ENCODE measurements at regions not wholly inside any gene's neighbourhood (a gene's known extent, or its start where the extent isn't known, plus 50 kb on each side); places are given as distances from the start of the nearest gene placed in this dataset.

DNA sequence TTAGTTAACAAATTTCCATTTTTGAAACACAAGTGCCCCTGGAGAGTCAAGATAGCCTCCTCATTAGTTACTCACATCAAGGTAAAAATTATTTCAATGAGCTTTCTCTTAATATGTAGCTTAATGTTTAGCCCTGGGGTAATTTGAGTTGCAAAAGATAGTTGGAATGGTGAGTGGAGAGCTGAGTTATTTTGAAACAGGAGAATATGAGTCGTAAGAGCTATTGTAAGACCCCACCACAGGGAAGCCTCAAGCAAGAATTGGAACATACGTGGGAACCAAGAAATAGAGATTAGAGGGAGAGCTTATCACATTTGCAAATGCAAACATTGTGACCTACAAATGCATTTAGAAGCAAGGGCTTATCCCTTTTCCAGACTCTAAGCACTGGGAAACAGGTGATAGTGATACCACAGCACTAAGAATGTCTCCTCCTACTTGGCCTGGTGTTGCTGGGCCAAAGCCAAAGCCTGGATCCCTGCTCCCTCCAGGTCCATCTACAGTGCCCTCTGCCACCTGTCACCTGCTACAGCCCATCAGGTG lies 635.1 kb downstream of the PTPRC start:
- no peaks in the 10 kb centered on the region for H3K9me3 ChIP-seq (replicated peaks in 1 of 2; ENCODE audit: control insufficient read depth in 2 of 2, insufficient read depth in 1 of 2, low read depth in 1 of 2, low read length in 2 of 2)
- no peak overlapping the region for H4K8ac ChIP-seq (ENCODE audit: low read depth, low read length)
- no peaks in the 10 kb centered on the region for H3K36me3 ChIP-seq (replicated peaks in 1 of 2; ENCODE audit: control insufficient read depth in 2 of 2, insufficient read depth in 2 of 2, low read length in 2 of 2)
- DNase-seq (ENCODE audit: low spot score) = no peak
- no peak overlapping the region for H3K23ac ChIP-seq (ENCODE audit: low read depth, low read length, poor library complexity)
- no peak overlapping the region for H2BK5ac ChIP-seq (ENCODE audit: low read length)
- H3K4ac ChIP-seq (ENCODE audit: low read length) = no peak overlapping the region
- no peak overlapping the region for H3K14ac ChIP-seq (ENCODE audit: low read length)
- H3K18ac ChIP-seq (ENCODE audit: low read length) = no peak overlapping the region
- peaks cover 0 to under 1% of the 10 kb centered on the region in 2 donors for H3K4me1 ChIP-seq (ENCODE audit: control insufficient read depth in 2 of 2, insufficient read depth in 1 of 2, low read depth in 1 of 2, low read length in 2 of 2)
- H2BK120ac ChIP-seq (ENCODE audit: low read depth, low read length) = no peak overlapping the region
- peak overlapping the region; percentile 40 for H2AFZ ChIP-seq (ENCODE audit: low read length)
- no peak overlapping the region for H2BK15ac ChIP-seq (ENCODE audit: low read length)
- H3K79me1 ChIP-seq (ENCODE audit: low read depth, low read length) = no peaks in the 10 kb centered on the region
- no peak overlapping the region for H3K4me2 ChIP-seq (ENCODE audit: insufficient read depth, low read length, poor library complexity, severe bottlenecking)
- H3K4me3 ChIP-seq (ENCODE audit: low read length in 2 of 2) = no peak overlapping the region
- H2AK5ac ChIP-seq (ENCODE audit: low read depth, low read length) = no peak overlapping the region
- no peak overlapping the region for H2BK12ac ChIP-seq (ENCODE audit: low read length)
- no peak overlapping the region for H3K27ac ChIP-seq (replicated peaks; ENCODE audit: low read length)
- H4K91ac ChIP-seq (ENCODE audit: low read depth, low read length, poor library complexity) = no peak overlapping the region
- no peaks in the 10 kb centered on the region for H3K27me3 ChIP-seq (ENCODE audit: control insufficient read depth in 3 of 3, insufficient read depth in 3 of 3, low read depth in 1 of 3, low read length in 3 of 3)
- WGBS, 2 donors (ENCODE audit: extremely low coverage in 2 of 2, insufficient read length in 2 of 2, insufficient replicate concordance in 1 of 2) = no CpG with 5 or more reads among the region's 2 CpGs
- no peak overlapping the region for H3K9ac ChIP-seq (ENCODE audit: low read depth, low read length, poor library complexity)

DNA sequence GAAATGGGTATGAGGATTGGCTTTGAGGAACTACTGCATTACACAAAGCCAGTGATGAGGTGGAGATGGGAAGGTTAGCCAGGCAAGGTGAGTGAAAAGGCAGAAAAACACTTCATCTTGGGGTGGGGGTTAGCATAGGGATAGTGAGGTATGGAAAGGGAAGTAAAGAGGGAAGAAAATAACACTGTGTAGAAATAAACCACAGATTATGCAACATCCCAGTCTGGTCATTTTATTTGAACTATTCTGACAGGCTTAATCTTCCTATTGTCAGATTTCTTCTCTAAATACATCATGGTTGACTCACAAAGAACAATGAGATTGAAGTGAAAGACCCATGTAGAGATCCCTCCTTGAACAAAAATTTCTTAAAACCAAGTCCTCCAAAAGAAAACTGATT lies 640.2 kb downstream of the PTPRC start:
- H3K4me3 ChIP-seq (ENCODE audit: low read length in 2 of 2) = no peak overlapping the region
- H3K18ac ChIP-seq (ENCODE audit: low read length) = no peak overlapping the region
- H3K9ac ChIP-seq (ENCODE audit: low read depth, low read length, poor library complexity) = no peak overlapping the region
- no peak overlapping the region for H3K23ac ChIP-seq (ENCODE audit: low read depth, low read length, poor library complexity)
- H2BK120ac ChIP-seq (ENCODE audit: low read depth, low read length) = no peak overlapping the region
- H4K8ac ChIP-seq (ENCODE audit: low read depth, low read length) = no peak overlapping the region
- H2BK15ac ChIP-seq (ENCODE audit: low read length) = no peak overlapping the region
- no peak overlapping the region for H2AK5ac ChIP-seq (ENCODE audit: low read depth, low read length)
- H3K9me3 ChIP-seq (replicated peaks in 1 of 2; ENCODE audit: control insufficient read depth in 2 of 2, insufficient read depth in 1 of 2, low read depth in 1 of 2, low read length in 2 of 2) = no peaks in the 10 kb centered on the region
- H3K4ac ChIP-seq (ENCODE audit: low read length) = no peak overlapping the region
- no peak overlapping the region for H2BK5ac ChIP-seq (ENCODE audit: low read length)
- H2BK12ac ChIP-seq (ENCODE audit: low read length) = no peak overlapping the region
- no peak overlapping the region for H3K14ac ChIP-seq (ENCODE audit: low read length)
- no peak overlapping the region for H3K27ac ChIP-seq (replicated peaks; ENCODE audit: low read length)
- no peak overlapping the region for H2AFZ ChIP-seq (ENCODE audit: low read length)
- no peaks in the 10 kb centered on the region for H3K27me3 ChIP-seq (ENCODE audit: control insufficient read depth in 3 of 3, insufficient read depth in 3 of 3, low read depth in 1 of 3, low read length in 3 of 3)
- H3K4me1 ChIP-seq (ENCODE audit: control insufficient read depth in 2 of 2, insufficient read depth in 1 of 2, low read depth in 1 of 2, low read length in 2 of 2) = peaks cover 0 to 1% of the 10 kb centered on the region in 2 donors
- no peaks in the 10 kb centered on the region for H3K36me3 ChIP-seq (replicated peaks in 1 of 2; ENCODE audit: control insufficient read depth in 2 of 2, insufficient read depth in 2 of 2, low read length in 2 of 2)
- no peak for DNase-seq (ENCODE audit: low spot score)
- no peaks in the 10 kb centered on the region for H3K79me1 ChIP-seq (ENCODE audit: low read depth, low read length)
- H4K91ac ChIP-seq (ENCODE audit: low read depth, low read length, poor library complexity) = no peak overlapping the region
- H3K4me2 ChIP-seq (ENCODE audit: insufficient read depth, low read length, poor library complexity, severe bottlenecking) = no peak overlapping the region

DNA sequence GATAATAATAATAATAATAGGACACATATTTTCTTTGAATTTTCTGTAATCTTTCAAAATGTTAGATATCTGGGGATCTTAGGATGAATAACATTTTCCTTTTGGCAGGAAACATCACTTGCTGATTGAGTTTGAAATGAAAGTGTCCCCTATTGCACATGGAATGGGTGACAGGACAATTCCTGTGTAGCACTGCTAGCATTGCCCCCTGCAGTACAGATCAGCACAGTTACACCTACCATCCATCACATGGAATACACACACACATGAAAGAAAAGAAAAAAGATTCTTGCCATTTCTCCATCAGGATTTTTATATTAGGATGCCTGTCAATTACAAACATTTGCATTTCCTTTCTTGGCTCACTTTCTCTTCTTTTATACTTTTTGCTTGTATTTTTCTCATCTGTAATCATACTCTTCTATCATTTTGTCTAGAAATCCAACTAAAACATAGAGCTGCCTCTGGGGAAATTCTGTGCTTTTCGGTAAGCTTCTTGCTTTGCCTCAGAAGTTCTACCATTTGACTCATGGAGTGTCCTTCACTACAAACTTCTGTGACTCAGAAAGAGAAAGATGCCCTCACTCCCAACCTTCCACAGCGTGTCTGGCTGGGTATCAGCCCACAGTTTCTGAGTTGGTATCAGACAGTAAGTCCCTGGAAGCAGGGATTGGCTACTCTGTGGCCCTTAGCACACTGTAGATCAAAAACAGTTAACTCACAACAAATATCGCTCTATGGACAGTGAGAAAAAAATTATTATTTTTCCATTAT lies 641.2 kb downstream of the PTPRC start:
- Histone ChIP-seq H3K23ac (ENCODE audit: low read depth, low read length, poor library complexity) (no peak overlapping the region), H3K4me3 (ENCODE audit: low read length in 2 of 2) (no peak overlapping the region), H3K9me3 (replicated peaks in 1 of 2; ENCODE audit: control insufficient read depth in 2 of 2, insufficient read depth in 1 of 2, low read depth in 1 of 2, low read length in 2 of 2) (no peaks in the 10 kb centered on the region), H3K79me1 (ENCODE audit: low read depth, low read length) (no peaks in the 10 kb centered on the region), H2BK5ac (ENCODE audit: low read length) (no peak overlapping the region), H2BK12ac (ENCODE audit: low read length) (no peak overlapping the region), H2BK15ac (ENCODE audit: low read length) (no peak overlapping the region), H4K8ac (ENCODE audit: low read depth, low read length) (no peak overlapping the region), H3K18ac (ENCODE audit: low read length) (no peak overlapping the region), H3K4me1 (ENCODE audit: control insufficient read depth in 2 of 2, insufficient read depth in 1 of 2, low read depth in 1 of 2, low read length in 2 of 2) (peaks cover 0 to 1% of the 10 kb centered on the region in 2 donors), H3K9ac (ENCODE audit: low read depth, low read length, poor library complexity) (no peak overlapping the region), H2BK120ac (ENCODE audit: low read depth, low read length) (no peak overlapping the region), H4K91ac (ENCODE audit: low read depth, low read length, poor library complexity) (no peak overlapping the region), H3K4ac (ENCODE audit: low read length) (no peak overlapping the region), H2AK5ac (ENCODE audit: low read depth, low read length) (no peak overlapping the region), H3K36me3 (replicated peaks in 1 of 2; ENCODE audit: control insufficient read depth in 2 of 2, insufficient read depth in 2 of 2, low read length in 2 of 2) (no peaks in the 10 kb centered on the region), H3K14ac (ENCODE audit: low read length) (no peak overlapping the region), H2AFZ (ENCODE audit: low read length) (peak overlapping the region; percentile 3), H3K4me2 (ENCODE audit: insufficient read depth, low read length, poor library complexity, severe bottlenecking) (no peak overlapping the region), H3K27ac (replicated peaks; ENCODE audit: low read length) (no peak overlapping the region), H3K27me3 (ENCODE audit: control insufficient read depth in 3 of 3, insufficient read depth in 3 of 3, low read depth in 1 of 3, low read length in 3 of 3) (no peaks in the 10 kb centered on the region)
- no peak for DNase-seq (ENCODE audit: low spot score)
- no CpG with 5 or more reads among the region's 3 CpGs for WGBS, 2 donors (ENCODE audit: extremely low coverage in 2 of 2, insufficient read length in 2 of 2, insufficient replicate concordance in 1 of 2)

DNA sequence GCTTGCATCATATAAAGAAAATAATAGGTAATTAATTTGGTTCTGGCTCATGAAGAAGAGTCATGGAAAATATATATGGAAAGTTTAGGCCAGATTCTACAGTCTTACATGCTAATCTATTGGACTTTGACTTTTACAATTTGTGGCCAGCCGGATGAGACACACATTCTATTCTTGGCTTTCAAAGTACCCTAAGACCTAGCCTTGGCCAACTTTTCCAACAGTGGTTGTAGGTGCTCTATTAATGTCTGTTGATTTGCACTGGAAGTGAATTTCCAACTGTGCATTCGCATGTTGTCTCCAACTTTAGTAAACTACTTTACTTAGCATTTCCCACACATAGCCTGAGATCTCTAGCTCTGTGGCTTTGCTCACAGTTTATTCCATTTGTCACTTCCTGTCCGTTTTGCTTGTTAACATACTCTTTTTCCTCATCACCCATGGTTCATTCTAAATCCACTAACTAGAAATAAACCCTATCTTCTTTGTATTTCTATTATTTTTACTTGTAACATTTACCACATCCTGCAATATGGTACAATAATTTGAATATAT lies 644.0 kb downstream of the PTPRC start:
- no peaks in the 10 kb centered on the region for H3K36me3 ChIP-seq (replicated peaks in 1 of 2; ENCODE audit: control insufficient read depth in 2 of 2, insufficient read depth in 2 of 2, low read length in 2 of 2)
- no peak overlapping the region for H2BK15ac ChIP-seq (ENCODE audit: low read length)
- H4K91ac ChIP-seq (ENCODE audit: low read depth, low read length, poor library complexity) = no peak overlapping the region
- H3K9ac ChIP-seq (ENCODE audit: low read depth, low read length, poor library complexity) = no peak overlapping the region
- no peak overlapping the region for H3K14ac ChIP-seq (ENCODE audit: low read length)
- no peak overlapping the region for H3K4ac ChIP-seq (ENCODE audit: low read length)
- no peak for DNase-seq (ENCODE audit: low spot score)
- no peak overlapping the region for H4K8ac ChIP-seq (ENCODE audit: low read depth, low read length)
- no peak overlapping the region for H3K18ac ChIP-seq (ENCODE audit: low read length)
- peaks cover 0 to 1% of the 10 kb centered on the region in 2 donors for H3K4me1 ChIP-seq (ENCODE audit: control insufficient read depth in 2 of 2, insufficient read depth in 1 of 2, low read depth in 1 of 2, low read length in 2 of 2)
- H3K79me1 ChIP-seq (ENCODE audit: low read depth, low read length) = no peaks in the 10 kb centered on the region
- H2AFZ ChIP-seq (ENCODE audit: low read length) = no peak overlapping the region
- no peak overlapping the region for H2BK12ac ChIP-seq (ENCODE audit: low read length)
- no CpG with 5 or more reads among the region's 3 CpGs for whole genome bisulfite sequencing, 2 donors (ENCODE audit: extremely low coverage in 2 of 2, insufficient read length in 2 of 2, insufficient replicate concordance in 1 of 2)
- H2BK5ac ChIP-seq (ENCODE audit: low read length) = no peak overlapping the region
- H3K27ac ChIP-seq (replicated peaks; ENCODE audit: low read length) = no peak overlapping the region
- no peaks in the 10 kb centered on the region for H3K27me3 ChIP-seq (ENCODE audit: control insufficient read depth in 3 of 3, insufficient read depth in 3 of 3, low read depth in 1 of 3, low read length in 3 of 3)
- no peak overlapping the region for H3K4me2 ChIP-seq (ENCODE audit: insufficient read depth, low read length, poor library complexity, severe bottlenecking)
- H3K23ac ChIP-seq (ENCODE audit: low read depth, low read length, poor library complexity) = no peak overlapping the region
- no peaks in the 10 kb centered on the region for H3K9me3 ChIP-seq (replicated peaks in 1 of 2; ENCODE audit: control insufficient read depth in 2 of 2, insufficient read depth in 1 of 2, low read depth in 1 of 2, low read length in 2 of 2)
- no peak overlapping the region for H2AK5ac ChIP-seq (ENCODE audit: low read depth, low read length)
- no peak overlapping the region for H2BK120ac ChIP-seq (ENCODE audit: low read depth, low read length)
- H3K4me3 ChIP-seq (ENCODE audit: low read length in 2 of 2) = no peak overlapping the region
